Upper lobe of right lung (tissue), 1 donor: ENCODE measurements at regions not wholly inside any gene's neighbourhood (a gene's known extent, or its start where the extent isn't known, plus 50 kb on each side); places are given as distances from the start of the nearest gene placed in this dataset.
A peak's percentile ranks its signal among the peaks of the same experiment; 100 is the strongest.
"Not testable (repeated sequence)": the region's sequence is repeated elsewhere in the genome, so short reads cannot be mapped to it uniquely, and the experiment has no call there.

Experiments used
- ATAC-seq: fragments of 200-7000 bp; cut with Tn5 transposase; one replicate; pipeline ENCODE4 v1.9.1; 2020; ENCODE audit warnings: mild to moderate bottlenecking, moderate library complexity
- DNase-seq: peaks from one replicate; pipeline ENCODE4 v3.0.0-alpha.2; 2020
- H3K27ac ChIP-seq: fragments of 200-600 bp; one replicate; pipeline ENCODE4 v1.8.0; 2022
- H3K27me3 ChIP-seq: fragments of 200-600 bp; one replicate; pipeline ENCODE4 v1.8.0; 2022; ENCODE audit warnings: mild to moderate bottlenecking
- H3K36me3 ChIP-seq: fragments of 200-600 bp; one replicate; pipeline ENCODE4 v1.8.0; 2022
- H3K4me1 ChIP-seq: fragments of 200-600 bp; one replicate; pipeline ENCODE4 v1.8.0; 2022
- H3K4me3 ChIP-seq: fragments of 200-600 bp; one replicate; pipeline ENCODE4 v1.8.0; 2022; ENCODE audit warnings: mild to moderate bottlenecking
- H3K9me3 ChIP-seq: fragments of 200-600 bp; one replicate; pipeline ENCODE4 v1.8.0; 2022
- intact Hi-C: fragments of 100-400 bp; cut with DNase I; formaldehyde crosslinking; loops from one replicate; pipeline ENCODE4 v1.11.0; 2022
- TF ChIP-seq, protein P1 (sequence below): fragments of 200-600 bp; IDR thresholded peaks from one replicate; pipeline ENCODE4 v1.8.0; 2022; ENCODE audit warnings: antibody characterized with exemption
- donor health status: DM: no; HTN: yes; CAD: no; lungs with severe emphysema.

DNA sequence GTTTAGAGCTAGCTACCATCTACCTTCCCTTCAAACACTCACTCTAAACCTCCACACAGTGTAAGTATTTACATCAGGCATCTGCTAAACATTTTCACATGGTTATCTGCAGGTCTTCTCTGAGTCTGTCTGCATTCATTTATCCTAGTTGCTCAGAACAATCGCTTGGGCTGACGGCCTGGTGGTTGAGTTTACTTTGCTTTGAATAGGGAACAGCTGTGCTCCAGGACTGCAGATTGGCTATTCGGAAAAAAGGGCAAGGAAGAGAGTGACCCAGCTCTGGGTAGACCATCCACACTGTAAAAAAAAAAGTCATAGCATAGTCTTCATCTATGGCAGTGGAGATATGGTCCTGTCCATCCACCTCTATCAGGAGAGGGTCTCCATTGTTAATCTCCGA is 115.3 kb upstream of the ESR1 start:
- H3K36me3 ChIP-seq = no peaks in the 10 kb centered on the region
- H3K27ac ChIP-seq = no peak overlapping the region
- no peaks in the 10 kb centered on the region for H3K4me1 ChIP-seq
- no peaks in the 10 kb centered on the region for H3K27me3 ChIP-seq
- ATAC-seq (no peak), DNase-seq (no peak)
- TF ChIP-seq, protein P1, sequence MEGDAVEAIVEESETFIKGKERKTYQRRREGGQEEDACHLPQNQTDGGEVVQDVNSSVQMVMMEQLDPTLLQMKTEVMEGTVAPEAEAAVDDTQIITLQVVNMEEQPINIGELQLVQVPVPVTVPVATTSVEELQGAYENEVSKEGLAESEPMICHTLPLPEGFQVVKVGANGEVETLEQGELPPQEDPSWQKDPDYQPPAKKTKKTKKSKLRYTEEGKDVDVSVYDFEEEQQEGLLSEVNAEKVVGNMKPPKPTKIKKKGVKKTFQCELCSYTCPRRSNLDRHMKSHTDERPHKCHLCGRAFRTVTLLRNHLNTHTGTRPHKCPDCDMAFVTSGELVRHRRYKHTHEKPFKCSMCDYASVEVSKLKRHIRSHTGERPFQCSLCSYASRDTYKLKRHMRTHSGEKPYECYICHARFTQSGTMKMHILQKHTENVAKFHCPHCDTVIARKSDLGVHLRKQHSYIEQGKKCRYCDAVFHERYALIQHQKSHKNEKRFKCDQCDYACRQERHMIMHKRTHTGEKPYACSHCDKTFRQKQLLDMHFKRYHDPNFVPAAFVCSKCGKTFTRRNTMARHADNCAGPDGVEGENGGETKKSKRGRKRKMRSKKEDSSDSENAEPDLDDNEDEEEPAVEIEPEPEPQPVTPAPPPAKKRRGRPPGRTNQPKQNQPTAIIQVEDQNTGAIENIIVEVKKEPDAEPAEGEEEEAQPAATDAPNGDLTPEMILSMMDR = no peak
- H3K9me3 ChIP-seq = no peaks in the 10 kb centered on the region
- no peak overlapping the region for H3K4me3 ChIP-seq
- intact Hi-C loops = no loop called here

DNA sequence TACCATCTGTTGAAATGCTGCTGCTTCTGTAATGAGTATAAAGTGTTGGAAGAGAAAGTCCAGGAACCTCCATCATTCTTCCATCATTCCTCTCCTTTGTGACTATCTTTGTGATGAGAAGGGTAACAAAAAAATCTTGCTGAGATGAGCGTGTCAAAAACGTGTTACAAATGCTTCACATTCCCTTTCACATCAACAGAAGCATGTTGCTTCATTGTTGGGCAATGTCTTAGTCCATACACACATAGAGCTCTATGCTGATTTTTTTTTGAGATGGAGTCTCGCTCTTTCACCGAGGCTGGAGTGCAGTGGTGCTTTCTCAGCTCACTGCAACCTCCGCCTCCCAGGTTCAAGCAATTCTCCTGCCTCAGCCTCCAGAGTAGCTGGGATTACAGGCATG is 114.1 kb upstream of the ESR1 start:
- H3K36me3 ChIP-seq = no peaks in the 10 kb centered on the region
- H3K27me3 ChIP-seq = no peaks in the 10 kb centered on the region
- no peaks in the 10 kb centered on the region for H3K9me3 ChIP-seq
- TF ChIP-seq, protein P1 = no peak
- no peak overlapping the region for H3K4me3 ChIP-seq
- ATAC-seq (no peak), DNase-seq (no peak)
- intact Hi-C loops = no loop called here
- H3K27ac ChIP-seq = no peak overlapping the region
- no peaks in the 10 kb centered on the region for H3K4me1 ChIP-seq

DNA sequence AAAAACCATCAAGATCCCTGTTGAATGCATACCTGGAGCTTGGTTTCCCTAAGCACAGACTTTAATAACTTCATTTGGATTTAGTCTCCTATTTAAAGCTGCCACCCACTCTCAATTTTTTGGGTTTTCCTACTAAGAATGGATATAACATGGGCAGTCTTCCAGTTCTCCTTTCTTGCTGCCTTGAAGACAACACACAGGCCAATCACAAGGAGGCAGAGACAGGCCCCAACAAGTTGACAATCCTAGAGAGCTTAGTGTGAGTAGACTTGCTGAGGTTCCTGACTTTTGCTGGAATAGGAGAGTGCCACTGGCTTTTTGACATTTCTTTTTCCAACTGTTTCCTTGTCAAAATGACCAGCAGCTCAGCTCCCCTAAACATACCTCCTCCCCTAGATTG is 112.3 kb upstream of the ESR1 start:
- H3K4me1 ChIP-seq = peaks cover 9% of the 10 kb centered on the region
- TF ChIP-seq, protein P1 = no peak
- DNase-seq (no peak), ATAC-seq (no peak)
- no peaks in the 10 kb centered on the region for H3K27me3 ChIP-seq
- no peaks in the 10 kb centered on the region for H3K36me3 ChIP-seq
- no peak overlapping the region for H3K4me3 ChIP-seq
- no peak overlapping the region for H3K27ac ChIP-seq
- intact Hi-C loops = no loop called here
- H3K9me3 ChIP-seq = no peaks in the 10 kb centered on the region

DNA sequence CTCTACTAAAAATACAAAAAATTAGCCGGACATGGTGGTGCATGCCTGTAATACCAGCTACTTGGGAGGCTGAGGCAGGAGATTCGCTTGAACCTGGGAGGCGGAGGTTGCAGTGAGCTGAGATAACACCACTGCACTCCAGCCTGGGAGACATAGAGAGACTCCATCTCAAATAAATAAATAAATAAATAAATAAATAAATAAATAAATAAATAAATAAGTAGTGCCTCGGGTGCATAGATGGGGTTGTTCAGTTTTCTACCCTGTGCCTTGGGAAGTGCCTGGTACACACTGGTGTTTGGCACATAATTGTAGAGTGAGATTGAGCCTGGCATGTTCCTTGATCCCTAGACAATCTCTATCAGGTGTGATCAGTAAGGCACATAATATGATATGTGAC is 111.2 kb upstream of the ESR1 start:
- H3K27ac ChIP-seq, H3K4me3 ChIP-seq, H3K36me3 ChIP-seq, H3K9me3 ChIP-seq, ATAC-seq, intact Hi-C loops, H3K27me3 ChIP-seq, DNase-seq: not testable (repeated sequence)
- peaks cover 11% of the 10 kb centered on the region for H3K4me1 ChIP-seq

DNA sequence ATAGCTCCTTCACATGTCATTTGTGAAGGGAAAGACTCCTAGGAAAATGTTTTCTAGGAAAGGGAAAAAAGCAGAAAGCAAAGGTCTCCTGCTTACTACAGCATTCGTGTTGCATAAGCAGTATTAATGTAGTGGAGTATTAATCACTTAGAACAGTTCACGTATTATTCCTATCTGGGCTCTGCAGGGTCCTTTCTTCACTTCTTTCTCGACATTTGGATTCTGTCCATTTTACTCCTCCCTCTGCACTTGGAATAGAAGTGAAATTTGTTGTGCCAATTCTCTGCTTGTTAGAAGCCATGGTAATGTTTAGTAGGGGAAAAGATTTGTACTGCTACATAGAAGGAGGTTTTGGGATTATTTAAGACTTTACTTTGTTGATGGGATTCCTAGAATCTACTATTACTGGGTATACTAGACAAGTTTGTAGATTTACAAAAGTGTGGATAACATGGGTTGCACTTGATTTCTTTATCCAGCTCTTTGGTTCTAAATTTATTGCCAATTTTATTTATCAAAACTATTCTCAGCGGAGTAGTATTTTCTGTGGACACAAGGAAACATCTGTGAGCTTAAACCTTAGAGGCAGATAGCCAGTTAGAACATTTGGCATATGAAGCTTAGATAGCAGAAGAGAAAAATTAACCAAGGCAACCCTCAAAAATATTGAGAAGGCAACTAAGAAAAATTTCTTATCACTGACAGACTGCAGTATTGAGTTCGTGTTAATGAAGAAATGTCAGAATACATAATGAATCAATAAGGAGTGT is 108.4 kb upstream of the ESR1 start:
- TF ChIP-seq, protein P1 = no peak
- DNase-seq (no peak), ATAC-seq (no peak)
- Histone ChIP-seq H3K36me3 (no peaks in the 10 kb centered on the region), H3K27ac (no peak overlapping the region), H3K27me3 (no peaks in the 10 kb centered on the region), H3K4me3 (no peak overlapping the region), H3K4me1 (peaks cover 17% of the 10 kb centered on the region), H3K9me3 (no peaks in the 10 kb centered on the region)
- intact Hi-C loops = no loop called here

DNA sequence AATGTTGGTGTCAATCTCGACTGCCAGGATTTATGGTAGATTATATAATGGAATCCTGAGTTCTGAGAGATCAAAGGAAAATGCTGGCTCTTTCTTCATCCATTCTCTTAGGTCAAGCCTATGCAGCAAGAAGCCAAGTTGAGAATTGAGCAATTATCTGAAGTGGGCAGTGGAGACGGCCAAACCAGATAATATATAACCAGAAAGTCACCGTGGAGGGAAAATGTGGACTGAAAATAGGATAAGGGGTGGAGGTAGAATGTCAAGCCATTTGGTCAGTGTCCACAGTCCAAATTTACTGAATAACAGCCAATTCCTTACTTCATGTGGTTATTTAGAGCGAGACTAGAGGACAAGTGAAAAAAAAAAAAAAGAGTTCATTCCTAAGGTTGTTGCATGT is 107.8 kb upstream of the ESR1 start:
- no peaks in the 10 kb centered on the region for H3K9me3 ChIP-seq
- intact Hi-C loops = no loop called here
- H3K27ac ChIP-seq = no peak overlapping the region
- TF ChIP-seq, protein P1 = no peak
- DNase-seq = no peak
- H3K27me3 ChIP-seq = no peaks in the 10 kb centered on the region
- no peaks in the 10 kb centered on the region for H3K36me3 ChIP-seq
- peak; percentile 73 for ATAC-seq
- peaks cover 17% of the 10 kb centered on the region for H3K4me1 ChIP-seq
- no peak overlapping the region for H3K4me3 ChIP-seq
